SK-N-SH treated with all-trans-retinoic acid at 6 μM for 48 hours (cell line): ENCODE measurements at regions not wholly inside any gene's neighbourhood (a gene's known extent, or its start where the extent isn't known, plus 50 kb on each side); places are given as distances from the start of the nearest gene placed in this dataset.

ENCODE experiments used
- ATAC-seq: fragments of 200-7000 bp; cut with Tn5 transposase; 3 replicates; pipeline ENCODE4 v1.9.1; 2020; ENCODE audit warnings: mild to moderate bottlenecking, moderate library complexity
- ARNTL ChIP-seq: fragments of 450-650 bp; formaldehyde crosslinking; IDR thresholded peaks from 2 replicates; pipeline ENCODE4 v1.5.0; 2020; ENCODE audit warnings: low read depth, mild to moderate bottlenecking, moderate library complexity, borderline replicate concordance
- CSDC2 ChIP-seq: fragments of 250-450 bp; sonication (Bioruptor Pico); IDR thresholded peaks from 2 replicates; pipeline ENCODE4 v1.5.0; 2020; ENCODE audit warnings: mild to moderate bottlenecking, moderate library complexity
- CSRNP3 ChIP-seq: fragments of 250-450 bp; sonication (Bioruptor Pico); IDR thresholded peaks from 2 replicates; pipeline ENCODE4 v1.5.1; 2021; ENCODE audit warnings: mild to moderate bottlenecking, moderate library complexity
- ESRRG ChIP-seq: fragments of 250-450 bp; sonication (Bioruptor Pico); IDR thresholded peaks from 2 replicates; pipeline ENCODE4 v1.6.1; 2021; ENCODE audit warnings: mild to moderate bottlenecking
- GLIS3 ChIP-seq: fragments of 250-450 bp; sonication (Bioruptor Pico); IDR thresholded peaks from 2 replicates; pipeline ENCODE4 v1.5.0; 2020; ENCODE audit warnings: mild to moderate bottlenecking, moderate library complexity
- ISL1 ChIP-seq: fragments of 250-450 bp; sonication (Bioruptor Pico); IDR thresholded peaks from 2 replicates; pipeline ENCODE4 v2.1.2; 2022; ENCODE audit warnings: mild to moderate bottlenecking, moderate library complexity
- OSR1 ChIP-seq: fragments of 250-450 bp; sonication (Bioruptor Pico); IDR thresholded peaks from 2 replicates; pipeline ENCODE4 v1.8.0; 2022; ENCODE audit warnings: moderate library complexity, mild to moderate bottlenecking, inconsistent platforms
- PATZ1 ChIP-seq: fragments of 250-450 bp; sonication (Bioruptor Pico); IDR thresholded peaks from 2 replicates; pipeline ENCODE4 v1.8.0; 2020; ENCODE audit warnings: mild to moderate bottlenecking, moderate library complexity, borderline replicate concordance
- POU6F1 ChIP-seq: fragments of 250-450 bp; sonication (Bioruptor Pico); IDR thresholded peaks from 2 replicates; pipeline ENCODE4 v1.8.0; 2021; ENCODE audit warnings: low read depth, mild to moderate bottlenecking, moderate library complexity, borderline replicate concordance
- RARB ChIP-seq: fragments of 250-450 bp; sonication (Bioruptor Pico); IDR thresholded peaks from 2 replicates; pipeline ENCODE4 v1.8.0; 2021; ENCODE audit warnings: mild to moderate bottlenecking, moderate library complexity
- SNAI2 ChIP-seq: fragments of 250-450 bp; sonication (Bioruptor Pico); IDR thresholded peaks from 2 replicates; pipeline ENCODE4 v1.5.0; 2020; ENCODE audit warnings: mild to moderate bottlenecking, moderate library complexity
- TOX ChIP-seq: fragments of 250-450 bp; sonication (Bioruptor Pico); IDR thresholded peaks from 2 replicates; pipeline ENCODE4 v1.8.0; 2021; ENCODE audit warnings: mild to moderate bottlenecking, moderate library complexity, borderline replicate concordance
- TSHZ2 ChIP-seq: fragments of 250-450 bp; sonication (Bioruptor Pico); IDR thresholded peaks from 2 replicates; pipeline ENCODE4 v1.5.0; 2020; ENCODE audit warnings: mild to moderate bottlenecking, moderate library complexity
- ZC3H10 ChIP-seq: fragments of 250-450 bp; sonication (Bioruptor Pico); IDR thresholded peaks from 2 replicates; pipeline ENCODE4 v1.5.1; 2021; ENCODE audit warnings: mild to moderate bottlenecking, moderate library complexity
- ZFP3 ChIP-seq: fragments of 250-450 bp; sonication (Bioruptor Pico); IDR thresholded peaks from 2 replicates; pipeline ENCODE4 v1.5.0; 2020; ENCODE audit warnings: mild to moderate bottlenecking, moderate library complexity
- ZNF565 ChIP-seq: fragments of 450-650 bp; formaldehyde crosslinking; conservative IDR thresholded peaks from 2 replicates; pipeline ENCODE4 v1.5.0; 2020; ENCODE audit warnings: low read depth, mild to moderate bottlenecking, moderate library complexity
- ZNF70 ChIP-seq: fragments of 450-650 bp; formaldehyde crosslinking; IDR thresholded peaks from 2 replicates; pipeline ENCODE4 v1.5.0; 2020; ENCODE audit warnings: mild to moderate bottlenecking, moderate library complexity
- ZNF8 ChIP-seq: fragments of 450-650 bp; formaldehyde crosslinking; IDR thresholded peaks from 2 replicates; pipeline ENCODE4 v1.5.0; 2020; ENCODE audit warnings: mild to moderate bottlenecking, moderate library complexity

GRCh38 chr4:56755901-56756300, 65.6 kb downstream of the SPINK2 start:
- TF ChIP-seq RARB (CRISPR knock-in tag) (no peak), ZNF70 (CRISPR knock-in tag) (no peak), ESRRG (CRISPR knock-in tag) (no peak), POU6F1 (CRISPR knock-in tag) (no peak), CSDC2 (no peak), CSRNP3 (CRISPR knock-in tag) (no peak), ZNF8 (no peak), GLIS3 (CRISPR knock-in tag) (no peak), ARNTL (CRISPR knock-in tag) (no peak), PATZ1 (CRISPR knock-in tag) (no peak), TOX (no peak), OSR1 (CRISPR knock-in tag) (no peak), ZFP3 (no peak)
- no peak for ATAC-seq

GRCh38 chr4:56752985-56753384, 68.5 kb downstream of the SPINK2 start:
- no peak for ATAC-seq
- TF ChIP-seq SNAI2 (CRISPR knock-in tag) (no peak), ISL1 (CRISPR knock-in tag) (no peak), ARNTL (CRISPR knock-in tag) (no peak), ZC3H10 (CRISPR knock-in tag) (no peak), ZNF565 (CRISPR knock-in tag) (no peak), ZNF8 (no peak), POU6F1 (CRISPR knock-in tag) (no peak), CSRNP3 (CRISPR knock-in tag) (no peak), OSR1 (CRISPR knock-in tag) (no peak), ZFP3 (no peak)

- TF ChIP-seq CSRNP3 (CRISPR knock-in tag) (no peak), TSHZ2 (CRISPR knock-in tag) (no peak)
- ATAC-seq: no peak
Measured at GRCh38 chr4:56750231-56750630, 69.1 kb upstream of the HOPX start.
